WTC11 (cell line): ENCODE measurements at regions not wholly inside any gene's neighbourhood (a gene's known extent, or its start where the extent isn't known, plus 50 kb on each side); places are given as distances from the start of the nearest gene placed in this dataset.

Experiments used
- ATAC-seq: fragments of 200-7000 bp; cut with Tn5 transposase; 2 replicates; pipeline ENCODE4 v1.10.0; 2021; ENCODE audit warnings: mild to moderate bottlenecking, moderate library complexity
- CTCF ChIA-PET: fragments of 300-600 bp; sonication (Branson Sonifier 250); formaldehyde crosslinking; loops from one replicate; lab custom pipeline; 2021; ENCODE audit warnings: antibody characterized with exemption; lab: Charles Lee
- POLR2A ChIA-PET: fragments of 350-600 bp; sonication (Branson Sonifier 250); formaldehyde crosslinking; loops from one replicate; lab custom pipeline; 2021; ENCODE audit warnings: antibody characterized with exemption; lab: Charles Lee
- DNase-seq: peaks from one replicate; pipeline ENCODE4 v3.0.0; 2021; ENCODE audit warnings: low spot score
- H3K27ac Mint-ChIP-seq: 2 replicates; pipeline ENCODE4 v1.8.0; 2021; ENCODE audit warnings: mixed read lengths
- H3K27me3 Mint-ChIP-seq: 2 replicates; pipeline ENCODE4 v1.8.0; 2021; ENCODE audit warnings: low read depth, mild to moderate bottlenecking, moderate library complexity, mixed read lengths
- H3K36me3 Mint-ChIP-seq: 2 replicates; pipeline ENCODE4 v1.8.0; 2021; ENCODE audit warnings: mixed read lengths
- H3K4me1 Mint-ChIP-seq: 2 replicates; pipeline ENCODE4 v1.8.0; 2022; ENCODE audit warnings: mixed read lengths
- H3K4me3 Mint-ChIP-seq: 2 replicates; pipeline ENCODE4 v1.8.0; 2021; ENCODE audit warnings: mild to moderate bottlenecking, moderate library complexity, mixed read lengths
- H3K9me3 Mint-ChIP-seq: 2 replicates; pipeline ENCODE4 v1.8.0; 2021; ENCODE audit warnings: mixed read lengths
- CREM ChIP-seq: sonication (generic); formaldehyde crosslinking; IDR thresholded peaks from 2 replicates; pipeline ENCODE4 v1.8.1; 2022; ENCODE audit warnings: mild to moderate bottlenecking, missing genetic modification reagents, moderate library complexity
- HMGA2 ChIP-seq: fragments of 250-450 bp; sonication (Bioruptor Pico); IDR thresholded peaks from 2 replicates; pipeline ENCODE4 v1.4.0; 2021; ENCODE audit warnings: mild to moderate bottlenecking, moderate library complexity
- IRF2 ChIP-seq: sonication (generic); formaldehyde crosslinking; IDR thresholded peaks from 2 replicates; pipeline ENCODE4 v1.8.0; 2022; ENCODE audit warnings: low read depth, missing genetic modification reagents, borderline replicate concordance
- JAZF1 ChIP-seq: fragments of 250-450 bp; sonication (Bioruptor Pico); IDR thresholded peaks from 2 replicates; pipeline ENCODE4 v1.9.0; 2021; ENCODE audit warnings: moderate library complexity, mild to moderate bottlenecking, inconsistent platforms
- NFATC4 ChIP-seq: fragments of 250-450 bp; sonication (Bioruptor Pico); IDR thresholded peaks from 2 replicates; pipeline ENCODE4 v1.9.0; 2021; ENCODE audit warnings: mild to moderate bottlenecking
- NFYB ChIP-seq: sonication (generic); formaldehyde crosslinking; conservative IDR thresholded peaks from 2 replicates; pipeline ENCODE4 v1.8.0; 2022; ENCODE audit warnings: low read depth, missing genetic modification reagents
- OVOL2 ChIP-seq: fragments of 250-450 bp; sonication (Bioruptor Pico); IDR thresholded peaks from 2 replicates; pipeline ENCODE4 v1.9.0; 2021; ENCODE audit warnings: mild to moderate bottlenecking, borderline replicate concordance
- RORB ChIP-seq: fragments of 250-450 bp; sonication (Bioruptor Pico); IDR thresholded peaks from 2 replicates; pipeline ENCODE4 v1.9.0; 2021; ENCODE audit warnings: mild to moderate bottlenecking
- SMAD3 ChIP-seq: sonication (generic); formaldehyde crosslinking; IDR thresholded peaks from 2 replicates; pipeline ENCODE4 v1.8.0; 2022; ENCODE audit warnings: missing genetic modification reagents, mild to moderate bottlenecking, borderline replicate concordance
- TCF7 ChIP-seq: sonication (generic); formaldehyde crosslinking; IDR thresholded peaks from 2 replicates; pipeline ENCODE4 v1.8.0; 2022; ENCODE audit warnings: mild to moderate bottlenecking, low read depth, missing genetic modification reagents, moderate library complexity
- TEAD1 ChIP-seq: sonication (generic); formaldehyde crosslinking; IDR thresholded peaks from 2 replicates; pipeline ENCODE4 v1.8.0; 2022; ENCODE audit warnings: mild to moderate bottlenecking, missing genetic modification reagents
- ZNF138 ChIP-seq: sonication (generic); formaldehyde crosslinking; conservative IDR thresholded peaks from 2 replicates; pipeline ENCODE4 v1.8.1; 2022; ENCODE audit warnings: mild to moderate bottlenecking, moderate library complexity, missing genetic modification reagents
- ZNF671 ChIP-seq: fragments of 250-450 bp; sonication (Bioruptor Pico); IDR thresholded peaks from 2 replicates; pipeline ENCODE4 v1.8.0; 2021; ENCODE audit warnings: mild to moderate bottlenecking
- TF ChIP-seq, protein P1 (sequence below): sonication (generic); formaldehyde crosslinking; IDR thresholded peaks from 2 replicates; pipeline ENCODE4 v1.8.0; 2022; ENCODE audit warnings: mild to moderate bottlenecking, missing genetic modification reagents
- TF ChIP-seq, protein P2 (sequence below): sonication (generic); formaldehyde crosslinking; conservative IDR thresholded peaks from 2 replicates; pipeline ENCODE4 v1.8.1; 2022; ENCODE audit warnings: mild to moderate bottlenecking, missing genetic modification reagents
- TF ChIP-seq, protein P3 (sequence below): fragments of 200-600 bp; IDR thresholded peaks from 2 replicates; pipeline ENCODE4 v1.8.0; 2022; ENCODE audit warnings: antibody characterized with exemption
- TF ChIP-seq, protein P4 (sequence below): sonication (generic); formaldehyde crosslinking; IDR thresholded peaks from 2 replicates; pipeline ENCODE4 v1.8.1; 2023; ENCODE audit warnings: mild to moderate bottlenecking, missing genetic modification reagents
- TF ChIP-seq, protein P5 (sequence below): fragments of 250-450 bp; sonication (Bioruptor Pico); IDR thresholded peaks from 2 replicates; pipeline ENCODE4 v1.8.0; 2021; ENCODE audit warnings: mild to moderate bottlenecking

DNA sequence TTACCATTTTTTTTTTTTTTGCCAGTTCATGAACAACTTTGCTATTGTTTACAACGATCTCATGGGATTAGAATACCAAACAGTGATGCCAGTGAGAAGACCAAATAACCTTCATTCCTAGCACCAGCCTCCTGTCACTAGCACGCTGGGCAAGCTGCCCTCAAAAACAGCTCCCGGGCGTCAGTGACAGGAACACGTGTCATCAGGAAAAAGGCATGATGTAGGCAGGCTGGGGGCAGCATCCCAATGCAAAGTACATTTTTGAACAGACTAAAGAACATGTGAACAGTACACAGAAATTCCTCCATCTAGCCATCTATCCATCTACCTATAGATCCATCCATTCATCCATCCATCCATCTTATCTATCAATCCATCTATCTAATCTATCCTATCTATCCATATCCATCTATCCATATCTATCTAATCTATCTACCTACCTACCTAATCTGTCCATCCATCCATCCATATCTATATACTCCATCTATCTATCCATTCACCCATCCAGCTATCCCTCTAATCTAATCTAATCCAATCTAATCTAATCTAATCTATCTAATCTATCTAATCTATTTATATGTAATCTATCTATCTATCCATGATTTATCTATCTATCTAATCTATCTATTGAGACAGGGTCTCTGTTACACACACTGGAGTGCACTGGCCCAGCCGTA, 378.5 kb downstream of the SHANK2 start (continued):
- TF ChIP-seq TEAD1 (CRISPR knock-in tag) (no peak), OVOL2 (no peak), ZNF138 (CRISPR knock-in tag) (no peak), JAZF1 (CRISPR knock-in tag) (no peak), TCF7 (no peak), RORB (no peak)
- TF ChIP-seq, protein P1, sequence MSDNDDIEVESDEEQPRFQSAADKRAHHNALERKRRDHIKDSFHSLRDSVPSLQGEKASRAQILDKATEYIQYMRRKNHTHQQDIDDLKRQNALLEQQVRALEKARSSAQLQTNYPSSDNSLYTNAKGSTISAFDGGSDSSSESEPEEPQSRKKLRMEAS (CRISPR knock-in tag): no peak
- TF ChIP-seq, protein P2, sequence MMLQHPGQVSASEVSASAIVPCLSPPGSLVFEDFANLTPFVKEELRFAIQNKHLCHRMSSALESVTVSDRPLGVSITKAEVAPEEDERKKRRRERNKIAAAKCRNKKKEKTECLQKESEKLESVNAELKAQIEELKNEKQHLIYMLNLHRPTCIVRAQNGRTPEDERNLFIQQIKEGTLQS (CRISPR knock-in tag): no peak
- TF ChIP-seq, all 79 proteins: peak for 0

DNA sequence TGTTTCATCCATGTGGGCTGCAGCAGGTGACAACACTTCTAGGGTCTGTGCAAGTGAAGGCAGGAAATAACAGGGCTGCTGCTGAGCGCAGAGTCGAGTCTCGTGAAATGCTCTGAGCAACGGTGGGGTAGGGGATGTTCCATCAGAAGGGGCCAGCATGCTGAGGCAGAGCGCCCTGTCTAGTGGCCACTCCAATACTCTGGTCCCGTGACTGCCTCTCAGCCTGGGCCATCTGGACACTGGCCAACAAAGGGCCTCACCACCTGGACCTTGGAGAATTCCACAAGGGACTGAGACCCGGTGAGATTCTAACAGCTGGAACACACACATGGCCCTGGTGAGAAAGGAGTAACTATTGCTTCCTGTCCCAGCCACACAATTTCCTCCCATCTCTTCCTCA, 375.7 kb downstream of the SHANK2 start:
- no peak for DNase-seq
- H3K9me3 Mint-ChIP-seq: no peaks in the 10 kb centered on the region
- CTCF ChIA-PET: no interaction called here
- H3K27ac Mint-ChIP-seq: 0 out of 2 replicates have a peak overlapping the region, but pooled peaks have one; percentile 6
- no peaks in the 10 kb centered on the region for H3K27me3 Mint-ChIP-seq
- POLR2A ChIA-PET: no interaction called here
- no peak overlapping the region for H3K4me3 Mint-ChIP-seq
- no peaks in the 10 kb centered on the region for H3K36me3 Mint-ChIP-seq
- ATAC-seq: no peak
- TF ChIP-seq, protein P3, sequence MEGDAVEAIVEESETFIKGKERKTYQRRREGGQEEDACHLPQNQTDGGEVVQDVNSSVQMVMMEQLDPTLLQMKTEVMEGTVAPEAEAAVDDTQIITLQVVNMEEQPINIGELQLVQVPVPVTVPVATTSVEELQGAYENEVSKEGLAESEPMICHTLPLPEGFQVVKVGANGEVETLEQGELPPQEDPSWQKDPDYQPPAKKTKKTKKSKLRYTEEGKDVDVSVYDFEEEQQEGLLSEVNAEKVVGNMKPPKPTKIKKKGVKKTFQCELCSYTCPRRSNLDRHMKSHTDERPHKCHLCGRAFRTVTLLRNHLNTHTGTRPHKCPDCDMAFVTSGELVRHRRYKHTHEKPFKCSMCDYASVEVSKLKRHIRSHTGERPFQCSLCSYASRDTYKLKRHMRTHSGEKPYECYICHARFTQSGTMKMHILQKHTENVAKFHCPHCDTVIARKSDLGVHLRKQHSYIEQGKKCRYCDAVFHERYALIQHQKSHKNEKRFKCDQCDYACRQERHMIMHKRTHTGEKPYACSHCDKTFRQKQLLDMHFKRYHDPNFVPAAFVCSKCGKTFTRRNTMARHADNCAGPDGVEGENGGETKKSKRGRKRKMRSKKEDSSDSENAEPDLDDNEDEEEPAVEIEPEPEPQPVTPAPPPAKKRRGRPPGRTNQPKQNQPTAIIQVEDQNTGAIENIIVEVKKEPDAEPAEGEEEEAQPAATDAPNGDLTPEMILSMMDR: no peak
- TF ChIP-seq, protein P4, sequence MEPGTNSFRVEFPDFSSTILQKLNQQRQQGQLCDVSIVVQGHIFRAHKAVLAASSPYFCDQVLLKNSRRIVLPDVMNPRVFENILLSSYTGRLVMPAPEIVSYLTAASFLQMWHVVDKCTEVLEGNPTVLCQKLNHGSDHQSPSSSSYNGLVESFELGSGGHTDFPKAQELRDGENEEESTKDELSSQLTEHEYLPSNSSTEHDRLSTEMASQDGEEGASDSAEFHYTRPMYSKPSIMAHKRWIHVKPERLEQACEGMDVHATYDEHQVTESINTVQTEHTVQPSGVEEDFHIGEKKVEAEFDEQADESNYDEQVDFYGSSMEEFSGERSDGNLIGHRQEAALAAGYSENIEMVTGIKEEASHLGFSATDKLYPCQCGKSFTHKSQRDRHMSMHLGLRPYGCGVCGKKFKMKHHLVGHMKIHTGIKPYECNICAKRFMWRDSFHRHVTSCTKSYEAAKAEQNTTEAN (CRISPR knock-in tag): no peak
- TF ChIP-seq IRF2 (CRISPR knock-in tag): no peak
- peaks cover 45% of the 10 kb centered on the region for H3K4me1 Mint-ChIP-seq

DNA sequence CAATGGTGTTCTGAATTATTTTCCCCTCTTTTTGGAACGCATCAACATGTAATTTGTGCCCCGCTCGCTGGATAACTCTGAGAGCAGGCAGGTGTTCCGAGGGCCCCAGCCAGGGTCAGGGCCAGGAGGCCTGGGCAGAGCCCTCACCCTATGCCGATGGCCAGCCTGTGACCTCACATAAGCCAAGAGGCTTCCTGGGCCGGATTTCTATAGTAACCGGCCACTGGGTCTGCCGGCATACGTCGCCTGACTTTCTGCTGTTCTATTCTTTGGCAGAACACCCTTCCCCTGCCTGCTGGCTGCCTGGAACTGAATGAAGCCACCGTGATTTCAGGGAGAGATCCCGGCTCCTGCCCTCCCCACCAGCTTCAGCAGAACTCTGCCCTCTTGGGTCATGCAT, 375.2 kb downstream of the SHANK2 start:
- H3K9me3 Mint-ChIP-seq: no peaks in the 10 kb centered on the region
- no peak overlapping the region for H3K4me3 Mint-ChIP-seq
- 0 out of 2 replicates have a peak overlapping the region, but pooled peaks have one; percentile 6 for H3K27ac Mint-ChIP-seq
- ChIA-PET CTCF (interaction anchor here (1.6 kb wide), 1 partner anchor 62 kb away, joined by 4 read pairs; no protein-coding TSS in a partner anchor), POLR2A (no interaction called here)
- no peak for ATAC-seq
- H3K27me3 Mint-ChIP-seq: no peaks in the 10 kb centered on the region
- H3K36me3 Mint-ChIP-seq: no peaks in the 10 kb centered on the region
- no peak for DNase-seq
- TF ChIP-seq NFYB (no peak), CREM (CRISPR knock-in tag) (no peak), SMAD3 (CRISPR knock-in tag) (no peak), HMGA2 (CRISPR knock-in tag) (no peak), ZNF671 (no peak), NFATC4 (CRISPR knock-in tag) (no peak)
- TF ChIP-seq, protein P5, sequence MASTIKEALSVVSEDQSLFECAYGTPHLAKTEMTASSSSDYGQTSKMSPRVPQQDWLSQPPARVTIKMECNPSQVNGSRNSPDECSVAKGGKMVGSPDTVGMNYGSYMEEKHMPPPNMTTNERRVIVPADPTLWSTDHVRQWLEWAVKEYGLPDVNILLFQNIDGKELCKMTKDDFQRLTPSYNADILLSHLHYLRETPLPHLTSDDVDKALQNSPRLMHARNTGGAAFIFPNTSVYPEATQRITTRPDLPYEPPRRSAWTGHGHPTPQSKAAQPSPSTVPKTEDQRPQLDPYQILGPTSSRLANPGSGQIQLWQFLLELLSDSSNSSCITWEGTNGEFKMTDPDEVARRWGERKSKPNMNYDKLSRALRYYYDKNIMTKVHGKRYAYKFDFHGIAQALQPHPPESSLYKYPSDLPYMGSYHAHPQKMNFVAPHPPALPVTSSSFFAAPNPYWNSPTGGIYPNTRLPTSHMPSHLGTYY: no peak
- TF ChIP-seq, all 79 proteins: peak for 0
- H3K4me1 Mint-ChIP-seq: peaks cover 40% of the 10 kb centered on the region
